HG03108 (cell line): ENCODE measurements at regions not wholly inside any gene's neighbourhood (a gene's known extent, or its start where the extent isn't known, plus 50 kb on each side); places are given as distances from the start of the nearest gene placed in this dataset.

Experiments
- ATAC-seq: cut with Tn5 transposase; IDR thresholded peaks from one replicate; pipeline ENCODE4 v1.9.1; 2021; ENCODE audit warnings: moderate library complexity; ENCODE audit not compliant: unreplicated experiment

- ATAC-seq: no peak
These were observed 218.1 kb upstream of the TNP1 start for GRCh38 chr2:217077831-217078407.

- no peak for ATAC-seq
These were observed 216.9 kb upstream of the TNP1 start for GRCh38 chr2:217076657-217077232.

GRCh38 chr2:217076058-217076435 lies 216.2 kb upstream of the TNP1 start:
- no peak for ATAC-seq

GRCh38 chr2:217075268-217076057 lies 215.6 kb upstream of the TNP1 start:
- no peak for ATAC-seq

GRCh38 chr2:217074576-217075255 lies 214.9 kb upstream of the TNP1 start:
- ATAC-seq: no peak

- ATAC-seq: no peak
These were observed 211.6 kb upstream of the TNP1 start for GRCh38 chr2:217071416-217071815.

GRCh38 chr2:217070611-217071010 lies 210.7 kb upstream of the TNP1 start:
- no peak for ATAC-seq

- ATAC-seq: no peak
These were observed 210.2 kb upstream of the TNP1 start for GRCh38 chr2:217070043-217070430.

- ATAC-seq: no peak
These were observed 209.6 kb upstream of the TNP1 start for GRCh38 chr2:217069263-217070042.

GRCh38 chr2:217068677-217069250 lies 208.9 kb upstream of the TNP1 start:
- ATAC-seq: no peak

GRCh38 chr2:217067787-217068186 lies 207.9 kb upstream of the TNP1 start:
- ATAC-seq: no peak

GRCh38 chr2:217066510-217067270 lies 206.8 kb upstream of the TNP1 start:
- ATAC-seq: no peak

GRCh38 chr2:217065695-217066405 lies 206.0 kb upstream of the TNP1 start:
- no peak for ATAC-seq

- ATAC-seq: no peak
These were observed 205.1 kb upstream of the TNP1 start for GRCh38 chr2:217065012-217065290.

- ATAC-seq: no peak
These were observed 204.6 kb upstream of the TNP1 start for GRCh38 chr2:217064234-217065011.

GRCh38 chr2:217063238-217063755 lies 203.4 kb upstream of the TNP1 start:
- no peak for ATAC-seq

- ATAC-seq: no peak
These were observed 202.9 kb upstream of the TNP1 start for GRCh38 chr2:217062768-217063167.

- no peak for ATAC-seq
These were observed 202.1 kb upstream of the TNP1 start for GRCh38 chr2:217061916-217062505.
